ENCODE measurements at regions not wholly inside any gene's neighbourhood (a gene's known extent, or its start where the extent isn't known, plus 50 kb on each side); places are given as distances from the start of the nearest gene placed in this dataset.

DNA sequence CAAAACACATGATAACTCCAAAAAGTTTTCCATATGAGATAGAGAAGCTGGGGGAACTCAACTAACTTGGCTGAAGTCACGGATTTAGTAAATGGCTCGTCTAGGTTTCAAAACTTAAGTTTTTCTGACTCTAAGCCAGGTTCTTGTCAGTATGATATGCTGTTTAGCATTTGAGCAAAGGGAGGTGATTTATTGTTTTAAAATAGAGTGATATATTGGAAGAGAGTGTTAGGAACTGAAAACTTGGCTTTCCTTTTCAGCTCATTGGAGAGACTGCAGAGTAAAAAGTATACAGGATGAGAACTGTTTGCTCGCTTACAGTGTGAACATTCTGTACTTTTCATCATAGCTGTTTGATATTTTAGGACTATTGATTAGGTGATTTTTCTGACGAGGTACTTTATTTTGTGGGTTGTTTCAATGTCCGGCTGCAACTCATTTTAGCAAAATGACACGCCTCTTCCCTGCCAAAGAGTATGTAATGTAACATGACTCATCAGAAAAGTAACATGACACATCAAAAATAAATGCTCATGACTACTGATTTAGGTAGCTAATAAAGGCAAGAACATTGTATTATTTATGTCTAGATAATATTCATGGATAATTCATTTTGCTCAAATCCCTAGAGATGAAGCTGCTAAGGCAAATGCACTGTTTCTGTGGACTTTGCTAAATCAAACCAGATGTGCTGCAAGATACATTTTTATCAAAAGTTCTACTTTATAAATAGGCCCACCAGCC lies 355.1 kb downstream of the GPATCH2 start (continued):
- TF ChIP-seq, protein P1, sequence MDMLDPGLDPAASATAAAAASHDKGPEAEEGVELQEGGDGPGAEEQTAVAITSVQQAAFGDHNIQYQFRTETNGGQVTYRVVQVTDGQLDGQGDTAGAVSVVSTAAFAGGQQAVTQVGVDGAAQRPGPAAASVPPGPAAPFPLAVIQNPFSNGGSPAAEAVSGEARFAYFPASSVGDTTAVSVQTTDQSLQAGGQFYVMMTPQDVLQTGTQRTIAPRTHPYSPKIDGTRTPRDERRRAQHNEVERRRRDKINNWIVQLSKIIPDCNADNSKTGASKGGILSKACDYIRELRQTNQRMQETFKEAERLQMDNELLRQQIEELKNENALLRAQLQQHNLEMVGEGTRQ (IDR thresholded peaks at IDR 0.05; ENCODE audit: low read depth, low read length), result no peak
- TF ChIP-seq POLR2A (IDR thresholded peaks at IDR 0.05; ENCODE audit: low read depth, low read length), result no peak

GRCh38 chr1:217274927-217275654 lies 355.8 kb downstream of the GPATCH2 start:
- intact Hi-C loops (cut with micrococcal nuclease), result loop anchor here (10.0 kb wide), 1 partner anchor 360 kb away; the partner anchor contains the start of genes GPATCH2 and SPATA17
- WGBS, 2 experiments (ENCODE audit: extremely low coverage in 2 of 2, insufficient read length in 1 of 2), result no CpG with 5 or more reads among the region's 2 CpGs
- H2BK120ac ChIP-seq (ENCODE audit: low read depth, low read length), result peak overlapping the region; percentile 49
- H3K4me3 ChIP-seq (ENCODE audit: insufficient read depth, low read depth, low read length), result no peak overlapping the region
- H3K56ac ChIP-seq (ENCODE audit: extremely low read depth, insufficient read depth, low read length), result no peak overlapping the region
- no peaks in the 10 kb centered on the region for H3K27me3 ChIP-seq (ENCODE audit: control insufficient read depth, insufficient read depth, low read length)
- no peak overlapping the region for H2AK5ac ChIP-seq (ENCODE audit: low read depth, low read length)
- peak overlapping the region; percentile 64; the same call in 1 of the 2 replicates for H3K18ac ChIP-seq (ENCODE audit: low read depth, low read length)
- no peaks in the 10 kb centered on the region for H4K20me1 ChIP-seq (ENCODE audit: insufficient read depth, low read length)
- no peaks in the 10 kb centered on the region for H3K9me3 ChIP-seq (ENCODE audit: control insufficient read depth, insufficient read depth, low read length)
- ChIA-PET CTCF (interaction anchor here (0.6 kb wide), 1 partner anchor 292 kb away, joined by 3 read pairs; no protein-coding TSS in a partner anchor), POLR2A (ENCODE audit: unreplicated experiment) (no interaction called here)
- H3K79me1 ChIP-seq (ENCODE audit: low read depth in 1 of 2, low read length in 2 of 2), result no peaks in the 10 kb centered on the region
- peak overlapping the region in 1 of 2 experiments; percentile 34; a peak in 1 of 4 replicates for H4K8ac ChIP-seq (ENCODE audit: low read depth in 2 of 2, low read length in 2 of 2)
- peak overlapping the region; percentile 27; the same call in 1 of the 2 replicates for H2BK20ac ChIP-seq (ENCODE audit: low read depth, low read length)
- no peak overlapping the region for H4K91ac ChIP-seq (ENCODE audit: insufficient read depth, low read depth, low read length)
- TF ChIP-seq CTCF (conservative IDR thresholded peaks at IDR 0.05; ENCODE audit: low read depth, low read length) (no peak), FOS (IDR thresholded peaks at IDR 0.05; ENCODE audit: low read depth, low read length) (peak; percentile 38; the same call in 1 of the 2 replicates), BHLHE40 (IDR thresholded peaks at IDR 0.05; ENCODE audit: low read depth, low read length) (0 out of 2 replicates have a peak, but pooled peaks have one; percentile 39)
- H2AFZ ChIP-seq (replicated peaks; ENCODE audit: low read length, poor library complexity), result no peak overlapping the region
- H3K36me3 ChIP-seq (ENCODE audit: control insufficient read depth, insufficient read depth, low read length), result no peaks in the 10 kb centered on the region
- H3K9me1 ChIP-seq (ENCODE audit: insufficient read depth, low read length), result no peaks in the 10 kb centered on the region; the same call in 1 of the 2 replicates
- no peak overlapping the region for H3K9ac ChIP-seq (ENCODE audit: low read depth, low read length)
- H2AK9ac ChIP-seq (replicated peaks; ENCODE audit: low read depth, low read length, poor library complexity), result no peak overlapping the region
- H3K4me1 ChIP-seq (ENCODE audit: control insufficient read depth, insufficient read depth, low read length), result peaks cover 6% of the 10 kb centered on the region
- no TSS peak for BruUV-seq (replicated peaks)
- dilution Hi-C loops (cut with HindIII; ENCODE audit: low sequenced_read_pairs, unreplicated experiment), result no loop called here
- H3K4me2 ChIP-seq (ENCODE audit: low read depth, low read length), result peak overlapping the region; percentile 74; the same call in 1 of the 2 replicates
- H4K5ac ChIP-seq (ENCODE audit: low read depth, low read length), result no peak overlapping the region; the same call in 1 of the 2 replicates
- H2BK5ac ChIP-seq (ENCODE audit: low read depth, low read length, poor library complexity, severe bottlenecking), result peak overlapping the region; percentile 4
- H3K4ac ChIP-seq (ENCODE audit: low read depth, low read length), result no peak overlapping the region; the same call in 1 of the 2 replicates
- no peak overlapping the region for H2BK15ac ChIP-seq (ENCODE audit: low read depth, low read length)
- H3K27ac ChIP-seq (ENCODE audit: insufficient read depth, low read length), result no peak overlapping the region
- peak overlapping the region; percentile 10; the same call in 1 of the 2 replicates for H3K14ac ChIP-seq (replicated peaks; ENCODE audit: low read depth, low read length)
- DNase-seq (peak; percentile 75), ATAC-seq (ENCODE audit: low read depth) (peak; percentile 44)
- no peak overlapping the region for H3K23ac ChIP-seq (ENCODE audit: low read depth, low read length)
- in situ Hi-C loops (cut with MboI; ENCODE audit: low sequenced_read_pairs), result no loop called here

All from IMR-90 (cell line).